ENCODE measurements at regions not wholly inside any gene's neighbourhood (a gene's known extent, or its start where the extent isn't known, plus 50 kb on each side); places are given as distances from the start of the nearest gene placed in this dataset.

GRCh38 chr1:106458866-106459265 is 597.6 kb upstream of the PRMT6 start:
- H4K91ac ChIP-seq (ENCODE audit: low read depth, low read length, poor library complexity), result no peak overlapping the region
- H3K4ac ChIP-seq (ENCODE audit: low read length), result no peak overlapping the region
- no CpG with 5 or more reads among the region's 4 CpGs for WGBS, 2 donors (ENCODE audit: extremely low coverage in 2 of 2, insufficient read length in 2 of 2, insufficient replicate concordance in 1 of 2)
- no peak overlapping the region for H2BK120ac ChIP-seq (ENCODE audit: low read depth, low read length)
- H2AK5ac ChIP-seq (ENCODE audit: low read depth, low read length), result no peak overlapping the region
- H2BK12ac ChIP-seq (ENCODE audit: low read length), result no peak overlapping the region
- no peaks in the 10 kb centered on the region for H3K79me1 ChIP-seq (ENCODE audit: low read depth, low read length)
- H3K27ac ChIP-seq (replicated peaks; ENCODE audit: low read length), result no peak overlapping the region
- H3K4me2 ChIP-seq (ENCODE audit: insufficient read depth, low read length, poor library complexity, severe bottlenecking), result no peak overlapping the region
- no peaks in the 10 kb centered on the region for H3K36me3 ChIP-seq (replicated peaks in 1 of 2; ENCODE audit: control insufficient read depth in 2 of 2, insufficient read depth in 2 of 2, low read length in 2 of 2)
- no peak overlapping the region for H3K18ac ChIP-seq (ENCODE audit: low read length)
- no peak overlapping the region for H3K14ac ChIP-seq (ENCODE audit: low read length)
- H4K8ac ChIP-seq (ENCODE audit: low read depth, low read length), result no peak overlapping the region
- no peaks in the 10 kb centered on the region for H3K27me3 ChIP-seq (ENCODE audit: control insufficient read depth in 3 of 3, insufficient read depth in 3 of 3, low read depth in 1 of 3, low read length in 3 of 3)
- no peak overlapping the region for H3K9ac ChIP-seq (ENCODE audit: low read depth, low read length, poor library complexity)
- H2AFZ ChIP-seq (ENCODE audit: low read length), result no peak overlapping the region
- H2BK15ac ChIP-seq (ENCODE audit: low read length), result no peak overlapping the region
- H2BK5ac ChIP-seq (ENCODE audit: low read length), result no peak overlapping the region
- H3K9me3 ChIP-seq (replicated peaks in 1 of 2; ENCODE audit: control insufficient read depth in 2 of 2, insufficient read depth in 1 of 2, low read depth in 1 of 2, low read length in 2 of 2), result no peaks in the 10 kb centered on the region
- DNase-seq (ENCODE audit: low spot score), result no peak
- H3K23ac ChIP-seq (ENCODE audit: low read depth, low read length, poor library complexity), result no peak overlapping the region
- H3K4me3 ChIP-seq (ENCODE audit: low read length in 2 of 2), result no peak overlapping the region
- H3K4me1 ChIP-seq (ENCODE audit: control insufficient read depth in 2 of 2, insufficient read depth in 1 of 2, low read depth in 1 of 2, low read length in 2 of 2), result no peaks in the 10 kb centered on the region

- no peak overlapping the region for H3K14ac ChIP-seq (ENCODE audit: low read length)
- H2BK12ac ChIP-seq (ENCODE audit: low read length), result no peak overlapping the region
- no peaks in the 10 kb centered on the region for H3K36me3 ChIP-seq (replicated peaks in 1 of 2; ENCODE audit: control insufficient read depth in 2 of 2, insufficient read depth in 2 of 2, low read length in 2 of 2)
- H3K4me1 ChIP-seq (ENCODE audit: control insufficient read depth in 2 of 2, insufficient read depth in 1 of 2, low read depth in 1 of 2, low read length in 2 of 2), result no peaks in the 10 kb centered on the region
- H4K91ac ChIP-seq (ENCODE audit: low read depth, low read length, poor library complexity), result no peak overlapping the region
- no peak overlapping the region for H2AFZ ChIP-seq (ENCODE audit: low read length)
- no peak overlapping the region for H3K23ac ChIP-seq (ENCODE audit: low read depth, low read length, poor library complexity)
- no peak for DNase-seq (ENCODE audit: low spot score)
- no CpG with 5 or more reads among the region's 2 CpGs for WGBS, 2 donors (ENCODE audit: extremely low coverage in 2 of 2, insufficient read length in 2 of 2, insufficient replicate concordance in 1 of 2)
- no peak overlapping the region for H3K18ac ChIP-seq (ENCODE audit: low read length)
- H2BK15ac ChIP-seq (ENCODE audit: low read length), result no peak overlapping the region
- no peaks in the 10 kb centered on the region for H3K9me3 ChIP-seq (replicated peaks in 1 of 2; ENCODE audit: control insufficient read depth in 2 of 2, insufficient read depth in 1 of 2, low read depth in 1 of 2, low read length in 2 of 2)
- H2AK5ac ChIP-seq (ENCODE audit: low read depth, low read length), result no peak overlapping the region
- no peaks in the 10 kb centered on the region for H3K79me1 ChIP-seq (ENCODE audit: low read depth, low read length)
- H3K27me3 ChIP-seq (ENCODE audit: control insufficient read depth in 3 of 3, insufficient read depth in 3 of 3, low read depth in 1 of 3, low read length in 3 of 3), result no peaks in the 10 kb centered on the region
- no peak overlapping the region for H4K8ac ChIP-seq (ENCODE audit: low read depth, low read length)
- H3K4me3 ChIP-seq (ENCODE audit: low read length in 2 of 2), result no peak overlapping the region
- H3K4me2 ChIP-seq (ENCODE audit: insufficient read depth, low read length, poor library complexity, severe bottlenecking), result no peak overlapping the region
- no peak overlapping the region for H2BK120ac ChIP-seq (ENCODE audit: low read depth, low read length)
- H3K4ac ChIP-seq (ENCODE audit: low read length), result no peak overlapping the region
- no peak overlapping the region for H3K27ac ChIP-seq (replicated peaks; ENCODE audit: low read length)
- no peak overlapping the region for H3K9ac ChIP-seq (ENCODE audit: low read depth, low read length, poor library complexity)
- H2BK5ac ChIP-seq (ENCODE audit: low read length), result no peak overlapping the region
Measured at GRCh38 chr1:106459418-106459817, 597.1 kb upstream of the PRMT6 start.

GRCh38 chr1:106465666-106466065 is 590.8 kb upstream of the PRMT6 start:
- Histone ChIP-seq H3K23ac (ENCODE audit: low read depth, low read length, poor library complexity) (no peak overlapping the region), H4K8ac (ENCODE audit: low read depth, low read length) (no peak overlapping the region), H3K4ac (ENCODE audit: low read length) (no peak overlapping the region), H3K9ac (ENCODE audit: low read depth, low read length, poor library complexity) (no peak overlapping the region), H3K27ac (replicated peaks; ENCODE audit: low read length) (no peak overlapping the region), H3K36me3 (replicated peaks in 1 of 2; ENCODE audit: control insufficient read depth in 2 of 2, insufficient read depth in 2 of 2, low read length in 2 of 2) (no peaks in the 10 kb centered on the region), H2BK5ac (ENCODE audit: low read length) (no peak overlapping the region), H3K14ac (ENCODE audit: low read length) (no peak overlapping the region), H3K79me1 (ENCODE audit: low read depth, low read length) (no peaks in the 10 kb centered on the region), H2BK12ac (ENCODE audit: low read length) (no peak overlapping the region), H3K4me2 (ENCODE audit: insufficient read depth, low read length, poor library complexity, severe bottlenecking) (no peak overlapping the region), H2BK120ac (ENCODE audit: low read depth, low read length) (no peak overlapping the region), H3K18ac (ENCODE audit: low read length) (no peak overlapping the region), H3K4me1 (ENCODE audit: control insufficient read depth in 2 of 2, insufficient read depth in 1 of 2, low read depth in 1 of 2, low read length in 2 of 2) (no peaks in the 10 kb centered on the region), H3K9me3 (replicated peaks in 1 of 2; ENCODE audit: control insufficient read depth in 2 of 2, insufficient read depth in 1 of 2, low read depth in 1 of 2, low read length in 2 of 2) (no peaks in the 10 kb centered on the region), H3K4me3 (ENCODE audit: low read length in 2 of 2) (no peak overlapping the region), H4K91ac (ENCODE audit: low read depth, low read length, poor library complexity) (no peak overlapping the region), H3K27me3 (ENCODE audit: control insufficient read depth in 3 of 3, insufficient read depth in 3 of 3, low read depth in 1 of 3, low read length in 3 of 3) (no peaks in the 10 kb centered on the region), H2AFZ (ENCODE audit: low read length) (no peak overlapping the region), H2BK15ac (ENCODE audit: low read length) (no peak overlapping the region), H2AK5ac (ENCODE audit: low read depth, low read length) (no peak overlapping the region)
- no peak for DNase-seq (ENCODE audit: low spot score)
- WGBS, 2 donors (ENCODE audit: extremely low coverage in 2 of 2, insufficient read length in 2 of 2, insufficient replicate concordance in 1 of 2), result no CpG with 5 or more reads among the region's 2 CpGs

GRCh38 chr1:106480629-106481028 is 575.8 kb upstream of the PRMT6 start:
- H3K27me3 ChIP-seq (ENCODE audit: control insufficient read depth in 3 of 3, insufficient read depth in 3 of 3, low read depth in 1 of 3, low read length in 3 of 3), result no peaks in the 10 kb centered on the region

More at GRCh38 chr1:106480629-106481028, 575.8 kb upstream of the PRMT6 start:
- H2AK5ac ChIP-seq (ENCODE audit: low read depth, low read length), result no peak overlapping the region
- WGBS, 2 donors (ENCODE audit: extremely low coverage in 2 of 2, insufficient read length in 2 of 2, insufficient replicate concordance in 1 of 2), result no CpG with 5 or more reads among the region's 3 CpGs
- H3K4me1 ChIP-seq (ENCODE audit: control insufficient read depth in 2 of 2, insufficient read depth in 1 of 2, low read depth in 1 of 2, low read length in 2 of 2), result no peaks in the 10 kb centered on the region
- no peak overlapping the region for H3K23ac ChIP-seq (ENCODE audit: low read depth, low read length, poor library complexity)
- no peak for DNase-seq (ENCODE audit: low spot score)
- H3K18ac ChIP-seq (ENCODE audit: low read length), result no peak overlapping the region
- H4K8ac ChIP-seq (ENCODE audit: low read depth, low read length), result no peak overlapping the region
- H2BK120ac ChIP-seq (ENCODE audit: low read depth, low read length), result no peak overlapping the region
- H2BK5ac ChIP-seq (ENCODE audit: low read length), result no peak overlapping the region
- H4K91ac ChIP-seq (ENCODE audit: low read depth, low read length, poor library complexity), result no peak overlapping the region
- H2AFZ ChIP-seq (ENCODE audit: low read length), result no peak overlapping the region
- H3K4me3 ChIP-seq (ENCODE audit: low read length in 2 of 2), result no peak overlapping the region
- no peak overlapping the region for H3K4ac ChIP-seq (ENCODE audit: low read length)
- no peak overlapping the region for H2BK12ac ChIP-seq (ENCODE audit: low read length)
- H3K9me3 ChIP-seq (replicated peaks in 1 of 2; ENCODE audit: control insufficient read depth in 2 of 2, insufficient read depth in 1 of 2, low read depth in 1 of 2, low read length in 2 of 2), result peaks cover 0 to 3% of the 10 kb centered on the region in 2 donors
- no peak overlapping the region for H3K9ac ChIP-seq (ENCODE audit: low read depth, low read length, poor library complexity)
- H3K14ac ChIP-seq (ENCODE audit: low read length), result no peak overlapping the region
- no peak overlapping the region for H3K27ac ChIP-seq (replicated peaks; ENCODE audit: low read length)
- H2BK15ac ChIP-seq (ENCODE audit: low read length), result no peak overlapping the region
- H3K36me3 ChIP-seq (replicated peaks in 1 of 2; ENCODE audit: control insufficient read depth in 2 of 2, insufficient read depth in 2 of 2, low read length in 2 of 2), result no peaks in the 10 kb centered on the region
- H3K4me2 ChIP-seq (ENCODE audit: insufficient read depth, low read length, poor library complexity, severe bottlenecking), result no peak overlapping the region
- no peaks in the 10 kb centered on the region for H3K79me1 ChIP-seq (ENCODE audit: low read depth, low read length)
